ENCODE measurements at regions not wholly inside any gene's neighbourhood (a gene's known extent, or its start where the extent isn't known, plus 50 kb on each side); places are given as distances from the start of the nearest gene placed in this dataset.
"Not testable (repeated sequence)": the region's sequence is repeated elsewhere in the genome, so short reads cannot be mapped to it uniquely, and the experiment has no call there.

DNA sequence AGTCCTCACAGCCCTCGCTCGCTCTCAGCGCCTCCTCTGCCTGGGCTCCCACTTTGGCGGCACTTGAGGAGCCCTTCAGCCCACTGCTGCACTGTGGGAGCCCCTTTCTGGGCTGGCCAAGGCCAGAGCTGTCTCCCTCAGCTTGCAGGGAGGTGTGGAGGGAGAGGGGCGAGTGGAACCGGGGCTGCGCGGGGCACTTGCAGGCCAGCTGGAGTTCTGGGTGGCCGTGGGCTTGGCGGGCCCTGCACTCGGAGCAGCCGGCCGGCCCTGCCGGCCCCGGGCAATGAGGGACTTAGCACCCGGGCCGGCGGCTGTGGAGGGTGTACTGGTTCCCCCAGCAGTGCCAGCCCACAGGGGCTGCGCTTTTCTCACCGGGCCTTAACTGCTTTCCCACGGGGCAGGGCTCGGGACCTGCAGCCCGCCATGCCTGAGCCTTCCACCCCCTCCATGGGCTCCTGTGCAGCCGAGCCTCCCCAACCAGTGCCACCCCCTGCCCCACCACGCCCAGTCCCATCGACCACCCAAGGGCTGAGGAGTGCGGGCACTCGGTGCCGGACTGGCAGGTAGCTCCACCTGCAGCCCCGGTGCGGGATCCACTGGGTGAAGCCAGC is 584.1 kb upstream of the KLF12 start:
- DNase-seq (ENCODE audit: low spot score), result not testable (repeated sequence)

- no peak for DNase-seq (ENCODE audit: low spot score)
Observed at GRCh38 chr13:74715718-74716117, 581.5 kb upstream of the KLF12 start.

GRCh38 chr13:74710006-74710405 is 575.8 kb upstream of the KLF12 start:
- DNase-seq (ENCODE audit: low spot score), result no peak

GRCh38 chr13:74709226-74709625 is 575.0 kb upstream of the KLF12 start:
- DNase-seq (ENCODE audit: low spot score), result no peak

DNA sequence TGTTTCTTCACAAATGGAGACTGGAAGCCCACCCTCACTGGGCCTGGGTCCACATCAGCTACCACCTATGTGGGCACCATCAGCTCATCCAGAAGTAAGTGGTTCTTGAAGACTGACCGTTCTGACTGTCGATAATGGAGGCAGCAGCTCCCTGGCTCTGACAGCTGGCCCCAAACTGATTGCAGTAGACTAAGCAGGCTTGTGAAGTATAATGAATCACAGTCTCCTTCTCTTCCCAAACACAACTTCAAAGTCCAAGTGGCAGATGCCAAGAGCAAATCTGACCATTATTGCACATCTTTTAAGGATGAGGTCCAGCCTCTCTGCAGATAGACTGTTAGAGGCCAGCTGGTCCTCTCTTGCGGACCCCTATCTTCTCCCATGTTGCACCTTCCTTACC is 574.4 kb upstream of the KLF12 start:
- DNase-seq (ENCODE audit: low spot score), result no peak

GRCh38 chr13:74707291-74707690 is 573.1 kb upstream of the KLF12 start:
- DNase-seq (ENCODE audit: low spot score), result no peak

DNA sequence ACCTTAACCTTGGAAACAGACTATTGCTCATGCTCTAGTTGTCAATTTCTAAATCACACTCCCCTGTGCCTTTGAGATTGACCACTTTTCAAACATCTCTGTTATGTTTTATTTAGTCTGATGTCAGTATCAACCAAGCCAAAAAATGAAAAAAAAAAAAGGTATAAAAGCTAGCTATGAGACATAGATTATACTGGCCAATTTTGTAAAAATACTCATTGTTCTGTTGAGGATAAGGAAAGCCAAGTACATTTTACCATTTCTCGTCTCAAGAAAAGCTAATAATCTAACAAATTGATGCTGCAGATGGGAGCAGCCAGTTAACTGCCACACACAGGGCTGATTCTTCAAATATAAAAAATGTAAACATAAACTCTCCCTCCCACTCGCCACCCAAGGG is 572.6 kb upstream of the KLF12 start:
- DNase-seq (ENCODE audit: low spot score), result no peak

DNA sequence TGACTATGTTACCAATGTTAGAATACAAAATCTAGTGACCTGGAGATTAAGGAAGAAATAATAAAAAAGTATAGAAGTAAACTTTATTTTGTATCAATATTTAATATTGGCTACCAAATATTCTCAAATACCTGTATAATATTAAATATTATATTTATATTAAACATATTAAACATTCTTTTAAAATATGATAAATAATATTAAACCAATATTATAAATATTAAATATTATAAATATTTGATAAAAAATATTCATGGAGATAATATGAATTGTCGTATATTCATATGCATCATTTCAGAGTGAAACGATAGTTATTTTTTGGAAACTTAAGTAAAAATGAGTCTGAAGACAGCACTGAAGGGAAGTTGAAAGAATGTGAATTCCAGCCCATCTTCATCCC is 571.2 kb upstream of the KLF12 start:
- DNase-seq (ENCODE audit: low spot score), result no peak

DNA sequence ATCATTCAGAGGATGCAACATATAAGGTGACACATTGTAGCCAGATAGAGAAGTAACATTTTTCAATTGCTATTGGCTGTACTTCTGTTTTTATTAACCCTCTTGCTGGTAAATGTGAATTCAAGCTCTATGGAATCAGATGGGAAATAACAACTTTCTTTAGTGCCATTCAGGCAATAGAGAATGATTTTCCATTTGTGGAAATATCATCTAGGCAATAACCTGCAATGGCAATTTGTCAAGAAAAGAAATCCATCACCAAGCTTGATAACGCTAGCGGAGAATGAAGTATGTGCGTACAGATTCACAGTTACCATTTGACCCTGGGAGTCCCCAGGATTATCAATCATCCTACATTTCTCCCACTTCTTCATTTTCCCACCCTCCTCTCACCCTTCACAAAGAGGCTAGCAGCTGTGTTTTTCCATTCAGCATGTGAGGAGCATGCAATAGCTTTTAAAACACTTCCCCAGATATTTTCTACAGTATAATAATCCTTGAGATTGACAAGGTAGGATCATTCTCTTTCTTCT is 569.7 kb upstream of the KLF12 start:
- no peak for DNase-seq (ENCODE audit: low spot score)

DNA sequence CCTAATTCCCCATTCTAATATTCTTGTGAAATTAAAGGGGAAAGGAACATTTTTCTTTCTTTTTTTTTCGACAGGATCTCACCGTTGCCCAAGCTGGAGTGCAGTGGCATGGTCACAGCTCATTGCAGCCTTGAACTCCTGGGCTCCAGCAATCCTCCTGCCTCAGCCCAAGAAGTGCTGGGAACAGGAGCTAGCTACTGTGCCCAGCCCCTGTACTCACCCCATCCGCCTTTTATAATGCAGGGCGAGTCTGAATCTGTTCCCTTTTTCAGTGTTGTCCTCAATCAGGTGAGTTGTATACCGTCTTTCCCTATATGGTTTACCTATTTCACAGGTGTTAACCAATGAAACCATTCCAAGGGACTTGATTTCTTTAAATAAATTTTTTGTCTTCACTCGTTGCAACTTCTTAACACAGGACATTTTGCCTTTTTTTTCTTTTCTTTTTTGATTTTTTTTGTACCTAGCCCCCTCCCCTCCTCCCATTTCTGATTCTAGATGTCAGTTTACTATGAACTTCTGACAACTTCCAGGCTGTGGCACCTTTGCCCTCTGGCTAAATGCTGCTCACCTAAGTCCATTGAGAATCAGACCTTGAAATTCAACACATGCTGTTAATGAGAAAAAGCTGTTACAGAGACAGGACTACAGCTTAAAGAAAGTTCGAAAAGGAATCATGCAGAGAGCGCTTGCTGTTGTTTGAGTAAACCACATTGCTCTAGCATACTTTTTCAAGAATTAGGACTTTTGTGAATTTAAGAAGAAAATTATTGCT is 562.1 kb upstream of the KLF12 start:
- DNase-seq (ENCODE audit: low spot score), result no peak

DNA sequence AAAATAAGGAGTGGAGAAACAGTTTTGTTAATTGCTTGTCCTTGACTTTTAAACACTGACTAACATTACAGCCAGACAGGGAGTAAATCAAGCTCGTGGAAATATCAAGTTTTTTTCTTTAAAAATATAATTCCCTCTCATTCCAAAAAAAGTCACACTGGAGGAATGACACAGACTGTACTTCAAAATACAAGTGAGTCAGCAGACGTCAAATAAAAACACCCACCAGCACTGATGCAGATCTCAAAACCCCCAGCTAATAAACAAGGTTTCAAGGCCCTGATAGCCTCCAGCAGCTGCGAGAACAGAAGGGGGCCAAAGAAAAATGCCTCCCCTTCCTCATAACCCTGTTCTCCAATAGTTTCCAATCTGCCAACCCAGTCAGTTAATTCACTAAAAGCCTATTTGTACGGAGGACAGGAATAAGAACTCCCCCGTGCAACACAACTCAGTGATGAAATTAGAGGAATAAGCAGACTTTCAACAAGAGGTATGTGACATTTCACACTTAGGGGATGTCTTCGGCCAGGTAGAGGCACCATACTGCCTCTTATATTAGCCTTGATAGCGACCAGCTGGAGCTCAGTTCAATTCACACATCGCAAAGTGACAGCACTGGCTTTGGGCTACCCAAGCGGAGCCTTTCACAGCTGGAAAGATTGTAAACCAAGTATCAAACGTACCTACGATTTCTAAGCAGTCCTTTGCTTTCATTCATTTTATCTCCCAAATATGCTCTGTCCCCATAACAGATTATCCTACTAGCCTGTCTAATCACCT is 561.0 kb upstream of the KLF12 start:
- DNase-seq (ENCODE audit: low spot score), result no peak

DNA sequence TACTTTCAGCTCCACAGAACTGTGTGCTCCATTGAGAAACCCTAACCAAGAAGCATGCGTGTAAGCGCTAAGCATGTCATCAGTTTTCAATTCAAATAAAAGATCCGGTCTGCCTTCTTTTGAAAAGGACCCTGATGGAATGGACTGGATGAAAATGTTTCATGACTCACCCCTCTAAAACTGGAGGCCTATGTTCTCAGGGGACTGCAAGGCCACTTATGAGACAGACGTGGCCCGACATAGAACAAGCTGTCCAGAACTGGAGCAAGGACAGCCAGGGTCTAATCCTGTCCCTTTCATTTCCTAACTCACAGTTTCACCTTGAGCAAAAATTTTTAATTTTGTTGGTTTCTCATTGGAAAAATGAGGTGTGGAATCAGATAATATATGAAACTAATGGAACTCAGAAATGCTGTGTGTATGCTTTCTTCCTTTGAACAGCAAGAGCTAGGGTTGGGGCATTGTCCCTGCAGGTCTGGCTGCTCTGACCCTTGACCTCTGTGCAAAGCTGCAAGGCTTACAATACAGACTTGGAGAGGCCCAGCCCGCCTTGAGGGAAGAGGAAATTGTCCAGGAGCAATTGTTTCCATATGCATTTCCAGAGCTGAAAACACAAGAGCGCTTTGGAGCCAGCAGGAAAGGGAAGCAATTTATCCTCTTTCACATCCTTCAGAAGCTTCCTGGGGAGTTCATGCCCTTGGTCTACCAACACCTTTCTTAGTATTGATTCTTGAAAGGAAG is 553.4 kb upstream of the KLF12 start:
- no peak for DNase-seq (ENCODE audit: low spot score)

DNA sequence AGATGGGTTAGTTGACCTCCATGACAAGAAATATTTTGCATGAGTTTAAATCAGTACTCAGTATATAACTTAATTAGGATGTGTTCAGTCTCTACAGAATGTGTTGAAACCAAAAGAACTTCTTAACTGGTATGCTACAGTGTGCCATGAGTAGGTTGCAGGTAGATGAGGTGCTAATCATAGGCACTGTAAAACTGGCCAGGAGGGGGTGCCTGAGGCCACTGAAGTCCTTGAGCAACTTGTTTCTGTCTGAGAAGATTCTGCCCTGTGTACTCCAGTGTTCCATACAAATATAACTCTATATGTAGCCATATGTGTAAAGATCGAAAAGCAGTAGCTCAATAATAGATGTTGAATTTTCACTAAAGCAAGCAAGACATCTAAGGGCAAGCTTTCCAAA is 549.2 kb upstream of the KLF12 start:
- DNase-seq (ENCODE audit: low spot score), result no peak

DNA sequence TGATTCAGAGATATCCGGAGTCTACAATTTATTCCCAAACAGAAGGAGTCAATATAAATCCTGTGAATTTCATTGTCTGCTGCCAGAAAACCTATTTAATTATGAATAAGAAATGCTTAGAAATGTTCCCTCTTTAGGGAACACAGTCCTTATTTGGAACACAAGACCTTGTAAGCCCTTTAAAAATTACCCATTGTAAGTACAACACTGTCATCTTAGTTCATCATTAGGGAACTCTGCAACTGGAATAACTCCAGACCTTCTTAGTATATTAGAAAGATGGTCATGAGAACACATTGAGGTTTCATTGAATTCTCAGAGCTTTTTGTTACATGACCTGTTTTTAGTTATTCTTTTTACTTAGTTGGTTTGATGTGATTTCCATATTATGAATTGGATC is 548.5 kb upstream of the KLF12 start:
- no peak for DNase-seq (ENCODE audit: low spot score)

DNA sequence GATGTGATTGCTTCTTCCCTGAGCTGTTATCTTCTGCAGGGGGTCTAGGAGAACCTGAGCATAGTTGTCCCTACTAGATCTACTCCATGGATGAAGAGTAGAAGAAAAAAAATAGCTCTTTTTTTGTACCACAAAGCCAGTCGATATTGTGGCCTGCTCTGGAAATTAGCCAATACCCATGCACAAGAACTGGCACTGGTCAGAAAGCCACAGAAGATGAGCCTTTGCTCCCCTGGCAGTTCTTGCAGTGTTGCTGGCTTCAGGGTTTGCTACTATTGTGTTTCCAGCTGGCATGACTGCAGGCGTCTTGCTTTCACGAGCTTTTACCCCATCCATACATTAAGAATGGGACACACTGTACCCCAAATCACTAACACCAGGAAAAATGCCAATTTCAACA is 547.7 kb upstream of the KLF12 start:
- DNase-seq (ENCODE audit: low spot score), result no peak

DNA sequence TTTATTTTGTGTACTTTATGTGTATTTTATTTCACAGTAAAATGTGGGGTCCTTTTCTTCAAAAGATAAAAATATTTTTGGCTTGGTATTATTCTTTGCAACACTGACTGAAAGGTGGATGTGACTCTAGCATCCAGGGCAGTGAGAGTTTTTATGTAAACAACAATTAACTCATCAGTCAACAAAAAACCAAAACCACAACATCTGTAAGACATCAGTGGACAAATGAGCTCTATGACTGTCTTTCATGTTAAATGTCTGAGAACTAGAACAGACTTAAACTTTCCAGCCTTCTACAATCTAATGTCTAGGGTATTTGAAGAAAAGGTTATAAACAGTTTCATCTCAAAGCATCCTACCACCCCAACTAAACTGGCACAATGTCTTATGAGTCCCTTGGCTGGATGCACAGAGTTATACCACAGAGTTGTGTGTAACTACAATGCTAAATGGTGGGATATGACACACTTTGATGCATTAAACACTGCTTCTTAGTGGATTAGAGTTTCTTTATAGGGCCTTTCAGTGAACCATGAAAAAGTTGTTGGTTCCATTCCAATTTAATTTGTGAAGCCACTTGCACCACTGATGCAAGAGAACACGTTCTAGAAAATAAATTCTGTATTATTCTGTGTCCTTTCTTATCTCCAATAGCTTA is 544.2 kb upstream of the KLF12 start:
- DNase-seq (ENCODE audit: low spot score), result no peak

GRCh38 chr13:74675972-74676371 is 541.8 kb upstream of the KLF12 start:
- DNase-seq (ENCODE audit: low spot score), result no peak

DNA sequence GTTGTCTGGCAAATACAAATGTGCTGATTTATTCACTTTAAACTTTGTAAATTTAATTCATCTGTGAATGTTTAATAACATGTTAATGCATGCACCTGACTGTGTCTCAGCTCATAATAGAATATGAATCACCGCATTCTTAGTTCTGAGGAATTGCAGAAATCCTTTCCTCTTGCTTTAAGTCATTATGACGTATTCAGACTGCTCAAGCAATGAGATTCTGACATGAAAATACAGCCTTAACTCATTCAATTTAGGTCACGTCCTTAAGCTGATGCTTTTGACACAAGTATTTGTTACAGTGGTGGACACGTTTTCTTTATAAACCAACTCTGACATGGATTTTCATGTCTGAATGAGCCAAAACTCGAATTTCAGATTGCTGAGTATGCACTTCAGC is 541.0 kb upstream of the KLF12 start:
- no peak for DNase-seq (ENCODE audit: low spot score)

DNA sequence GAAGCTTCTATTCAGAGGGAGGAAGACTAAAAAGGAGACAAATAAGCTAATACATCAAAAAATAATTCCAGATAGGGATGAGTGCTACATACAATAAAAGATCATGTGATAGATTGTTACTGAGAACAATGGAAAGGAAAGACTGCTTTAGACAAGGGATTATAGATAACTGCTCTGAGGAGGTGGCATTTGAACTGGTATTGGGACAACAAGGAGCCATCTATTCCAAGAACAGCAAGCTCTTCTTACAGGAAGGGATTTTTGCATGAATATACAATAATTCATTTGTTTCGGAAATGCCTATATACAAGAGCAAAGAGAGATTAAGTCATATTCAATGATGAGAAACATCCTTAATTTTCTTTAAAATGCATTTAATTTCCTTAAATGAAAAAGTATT is 540.5 kb upstream of the KLF12 start:
- no peak for DNase-seq (ENCODE audit: low spot score)

DNA sequence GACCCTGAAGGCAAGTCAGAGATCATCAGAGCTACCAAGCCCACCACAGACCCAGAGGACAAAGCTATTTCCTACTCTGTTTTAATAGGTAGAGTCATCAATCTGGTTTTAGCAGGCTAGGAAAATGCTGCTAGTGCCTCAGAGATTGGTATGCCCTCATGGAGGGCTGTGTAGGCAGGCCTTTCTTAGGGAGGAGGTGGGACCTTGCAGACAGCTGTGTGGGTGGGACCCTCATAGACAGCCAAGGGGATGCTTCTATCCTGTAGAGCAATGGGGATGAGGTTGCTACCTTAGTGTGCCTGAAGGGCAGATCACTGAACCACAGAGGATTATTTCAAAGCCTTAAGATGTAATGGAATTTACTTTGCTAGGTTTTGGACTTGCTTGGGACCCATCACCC is 534.9 kb upstream of the KLF12 start:
- DNase-seq (ENCODE audit: low spot score), result no peak

DNA sequence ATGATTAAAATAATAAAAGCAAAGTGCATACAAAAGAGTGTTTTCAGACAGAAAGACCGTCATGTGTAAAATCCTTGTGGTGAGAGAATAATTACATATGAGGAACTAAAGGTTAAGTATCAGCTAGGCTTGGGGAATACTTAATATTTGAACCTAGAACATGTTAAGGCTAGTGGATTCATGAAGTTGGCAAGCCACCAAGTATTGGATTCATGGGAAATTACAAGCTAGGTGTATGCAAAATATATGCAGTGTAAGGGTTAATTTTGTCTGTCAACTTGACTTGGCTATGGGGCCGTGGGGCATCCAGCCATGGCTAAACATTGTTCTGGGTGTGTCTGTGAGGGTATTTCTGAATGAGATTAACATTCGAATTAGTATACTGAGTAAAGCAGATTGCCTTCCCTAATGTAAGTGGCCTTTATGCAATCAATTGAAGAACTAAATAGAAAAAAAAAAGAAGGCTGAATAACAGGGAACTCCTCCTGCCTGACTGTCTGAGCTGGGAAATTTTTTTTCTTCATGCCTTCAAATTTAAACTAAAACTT is 533.5 kb upstream of the KLF12 start:
- DNase-seq (ENCODE audit: low spot score), result no peak
